NT2/D1 (cell line): ENCODE measurements at regions not wholly inside any gene's neighbourhood (a gene's known extent, or its start where the extent isn't known, plus 50 kb on each side); places are given as distances from the start of the nearest gene placed in this dataset.

Experiments used
- DNase-seq: peaks from one replicate; pipeline ENCODE4 v3.0.0-alpha.2; 2011; ENCODE audit warnings: low read depth, low spot score
- H3K27me3 ChIP-seq: 2 replicates; pipeline ENCODE4 v1.6.0; 2011; ENCODE audit warnings: mild to moderate bottlenecking; ENCODE audit not compliant: insufficient read length, insufficient read depth
- H3K36me3 ChIP-seq: 2 replicates; pipeline ENCODE4 v1.6.1; 2011; ENCODE audit warnings: mild to moderate bottlenecking, low read length, mixed read lengths; ENCODE audit not compliant: insufficient read depth, insufficient read length
- H3K4me1 ChIP-seq: 2 replicates; pipeline ENCODE4 v1.5.1; 2011; ENCODE audit not compliant: insufficient read depth, insufficient read length
- H3K4me3 ChIP-seq: 2 replicates; pipeline ENCODE4 v1.5.1; 2011; ENCODE audit warnings: low read depth; ENCODE audit not compliant: insufficient read length
- H3K9ac ChIP-seq: 2 replicates; pipeline ENCODE4 v1.6.0; 2011; ENCODE audit warnings: low read depth; ENCODE audit not compliant: insufficient read length
- H3K9me3 ChIP-seq: 2 replicates; pipeline ENCODE4 v1.5.1; 2011; ENCODE audit warnings: mild to moderate bottlenecking, low read length; ENCODE audit not compliant: insufficient read depth
- SUZ12 ChIP-seq: IDR thresholded peaks from 2 replicates; pipeline ENCODE4 v1.6.1; 2011; ENCODE audit not compliant: insufficient read length, insufficient read depth; ENCODE audit errors: extremely low read depth
- YY1 ChIP-seq: IDR thresholded peaks from 2 replicates; pipeline ENCODE4 v1.6.1; 2011; ENCODE audit not compliant: insufficient read length, insufficient read depth
- ZNF274 ChIP-seq: IDR thresholded peaks from 2 replicates; pipeline ENCODE4 v1.6.1; 2011; ENCODE audit warnings: mild to moderate bottlenecking, low read depth, low read length

DNA sequence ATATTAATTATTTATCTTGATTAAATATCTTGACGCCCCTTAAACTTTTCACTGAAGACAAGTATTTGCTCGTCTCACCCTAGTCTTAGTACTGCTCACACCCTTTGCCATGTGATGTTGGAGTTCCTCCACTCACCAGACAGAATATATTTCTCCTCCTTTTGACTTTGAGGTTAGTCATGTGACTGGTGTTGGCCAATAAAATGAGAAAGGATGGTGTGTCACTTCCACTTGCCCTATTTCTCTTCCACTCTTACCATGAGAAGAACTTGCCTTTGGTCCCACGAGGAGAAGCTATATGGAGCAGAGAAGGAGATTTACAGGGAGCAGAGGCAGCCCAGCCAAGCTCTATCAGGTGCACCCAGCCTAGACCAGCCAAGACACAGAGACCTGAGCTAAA is 64.9 kb upstream of the TAB2 start:
- no peaks in the 10 kb centered on the region for H3K27me3 ChIP-seq
- TF ChIP-seq ZNF274 (no peak), SUZ12 (no peak), YY1 (no peak)

DNA sequence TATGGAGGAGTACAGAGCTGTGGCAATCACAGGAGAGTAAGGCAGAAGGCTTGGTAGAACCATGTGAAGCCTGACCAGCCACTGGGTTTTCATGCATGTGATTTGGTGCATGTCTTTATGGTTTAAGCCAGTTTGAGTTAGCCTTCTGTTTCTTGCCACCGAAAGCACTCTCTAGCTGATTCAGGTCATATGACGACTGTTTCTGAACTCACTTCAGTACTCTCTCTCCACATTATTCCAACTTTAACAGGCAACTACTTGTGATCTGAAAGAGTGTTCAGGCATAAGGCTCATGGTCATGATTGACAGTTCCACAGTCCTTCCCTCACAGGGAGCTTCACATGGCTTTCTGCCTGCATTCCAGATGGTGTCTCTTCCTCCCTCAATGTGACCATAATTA is 63.3 kb upstream of the TAB2 start:
- H3K4me1 ChIP-seq, result no peaks in the 10 kb centered on the region
- TF ChIP-seq SUZ12, result no peak
- no peak overlapping the region for H3K4me3 ChIP-seq
- H3K36me3 ChIP-seq, result no peaks in the 10 kb centered on the region
- H3K9ac ChIP-seq, result no peak overlapping the region
- H3K9me3 ChIP-seq, result no peaks in the 10 kb centered on the region
- H3K27me3 ChIP-seq, result no peaks in the 10 kb centered on the region
- no peak for DNase-seq

More for the DNA sequence above, 64.9 kb upstream of the TAB2 start:
- no peaks in the 10 kb centered on the region for H3K4me1 ChIP-seq
- H3K9ac ChIP-seq, result no peak overlapping the region
- H3K36me3 ChIP-seq, result no peaks in the 10 kb centered on the region
- no peak for DNase-seq
- H3K4me3 ChIP-seq, result no peak overlapping the region
- no peaks in the 10 kb centered on the region for H3K9me3 ChIP-seq

DNA sequence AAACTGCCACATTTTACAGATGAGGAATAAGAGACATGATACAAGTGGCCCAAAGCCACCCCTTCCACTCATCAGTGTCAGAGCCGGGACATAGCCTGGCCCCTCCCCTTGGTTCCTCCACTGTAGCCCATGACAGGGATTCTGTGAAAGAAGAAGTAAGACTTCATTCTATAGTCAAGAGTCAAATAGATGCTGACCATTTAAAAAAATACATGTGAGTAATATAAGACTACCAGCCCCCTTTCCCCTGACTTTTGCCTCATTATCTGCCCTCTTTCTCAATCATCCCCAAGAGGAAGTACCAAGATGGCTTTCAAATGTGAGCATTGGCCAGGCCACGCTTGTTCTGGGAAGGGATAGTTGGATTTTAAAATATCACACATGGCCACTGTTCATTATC is 57.8 kb upstream of the TAB2 start:
- Histone ChIP-seq H3K36me3 (no peaks in the 10 kb centered on the region), H3K4me1 (peaks cover 2% of the 10 kb centered on the region), H3K27me3 (no peaks in the 10 kb centered on the region), H3K9me3 (no peaks in the 10 kb centered on the region), H3K4me3 (no peak overlapping the region), H3K9ac (no peak overlapping the region)
- no peak for DNase-seq
- no peak for TF ChIP-seq SUZ12

DNA sequence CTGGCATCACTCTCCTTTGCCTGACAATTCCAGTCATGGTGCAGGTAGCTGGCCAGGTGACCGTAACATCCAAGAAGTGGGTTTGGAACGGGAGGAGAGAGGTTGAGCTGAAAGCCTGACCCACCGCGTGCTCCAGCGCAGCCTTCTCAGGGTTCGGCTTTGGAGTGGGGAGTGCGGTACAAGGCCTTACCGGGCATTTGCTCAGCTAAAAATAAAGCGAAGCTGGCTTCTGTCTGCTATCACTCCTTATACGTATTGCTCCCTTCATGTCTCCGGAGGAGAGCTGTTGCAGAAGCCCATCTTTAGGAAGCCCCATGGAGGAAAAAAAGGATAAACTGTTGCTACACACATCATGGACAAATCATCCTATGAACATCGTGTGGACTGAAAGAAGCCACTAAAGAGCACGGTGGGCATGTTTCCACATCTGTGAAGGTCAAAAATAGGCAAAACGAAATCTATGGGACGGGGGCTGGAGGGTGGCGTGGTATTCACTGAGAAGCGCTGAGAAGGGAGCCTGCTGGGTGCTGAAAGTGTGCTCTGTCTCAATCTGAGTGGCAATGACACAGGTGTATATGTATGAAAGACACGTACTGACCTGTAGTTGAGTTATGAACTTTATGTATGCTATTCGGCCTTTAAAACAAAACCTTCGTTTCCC is 57.2 kb upstream of the TAB2 start:
- no peak overlapping the region for H3K9ac ChIP-seq
- H3K9me3 ChIP-seq, result no peaks in the 10 kb centered on the region
- H3K36me3 ChIP-seq, result no peaks in the 10 kb centered on the region
- H3K4me3 ChIP-seq, result no peak overlapping the region
- no peak for TF ChIP-seq ZNF274
- TF ChIP-seq SUZ12, result no peak
- TF ChIP-seq YY1, result no peak
- H3K27me3 ChIP-seq, result no peaks in the 10 kb centered on the region
- DNase-seq, result no peak
- H3K4me1 ChIP-seq, result peaks cover 3% of the 10 kb centered on the region

DNA sequence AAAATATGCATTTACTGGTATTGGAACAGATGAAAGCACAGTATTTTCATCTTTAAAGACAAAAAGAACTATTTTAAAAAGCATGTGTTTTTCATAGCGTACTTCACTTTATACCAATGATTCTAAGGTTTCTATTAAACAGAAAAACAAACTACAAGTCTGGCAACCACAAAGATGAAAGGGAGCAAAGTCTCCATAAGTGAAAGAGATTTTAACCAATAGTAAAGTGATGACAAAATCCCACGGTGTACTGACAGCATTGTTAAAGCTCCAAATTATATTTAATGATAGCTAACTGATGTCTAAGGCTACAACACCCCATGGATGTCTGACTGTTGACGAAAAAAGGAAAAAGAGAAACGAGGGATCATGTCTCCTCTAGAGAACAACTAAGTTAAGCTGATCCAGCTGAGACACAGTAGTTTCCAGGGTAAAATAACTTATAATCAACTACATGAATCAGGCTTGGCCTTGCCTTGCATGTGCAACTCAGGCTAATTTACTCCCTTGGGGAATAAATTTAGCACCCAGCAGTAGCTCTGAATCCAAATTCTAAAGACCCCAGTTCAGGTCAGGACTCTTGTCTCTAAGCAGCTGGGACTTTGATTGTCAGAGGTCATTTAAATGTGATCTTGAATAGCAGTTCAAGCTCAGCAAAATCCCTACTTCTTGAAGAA is 56.0 kb upstream of the TAB2 start:
- no peaks in the 10 kb centered on the region for H3K27me3 ChIP-seq
- peaks cover 3% of the 10 kb centered on the region for H3K4me1 ChIP-seq
- no peak for DNase-seq
- H3K9ac ChIP-seq, result no peak overlapping the region
- H3K36me3 ChIP-seq, result no peaks in the 10 kb centered on the region
- H3K4me3 ChIP-seq, result no peak overlapping the region
- no peaks in the 10 kb centered on the region for H3K9me3 ChIP-seq
- no peak for TF ChIP-seq SUZ12
- no peak for TF ChIP-seq YY1
- TF ChIP-seq ZNF274, result no peak

DNA sequence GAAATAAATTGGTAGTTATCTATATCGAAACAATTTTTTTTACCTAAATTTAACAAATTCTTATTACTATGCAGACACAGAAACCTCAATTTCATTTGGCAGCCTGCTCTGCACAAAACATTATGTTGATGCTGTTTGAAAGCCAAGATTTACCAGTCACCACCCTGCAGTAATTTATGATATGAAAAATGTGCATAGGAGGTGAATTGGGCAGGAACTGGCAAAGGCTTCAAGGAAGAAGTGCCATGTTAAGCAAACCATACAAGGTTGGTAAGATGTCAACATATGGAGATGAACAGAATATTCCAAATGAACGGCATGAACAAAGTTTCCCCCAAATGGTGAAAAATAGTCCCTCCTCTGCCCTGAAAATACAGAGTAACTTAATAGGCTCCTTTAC is 54.2 kb upstream of the TAB2 start:
- no peak overlapping the region for H3K4me3 ChIP-seq
- peaks cover 3% of the 10 kb centered on the region for H3K4me1 ChIP-seq
- no peak overlapping the region for H3K9ac ChIP-seq
- no peaks in the 10 kb centered on the region for H3K27me3 ChIP-seq
- H3K9me3 ChIP-seq, result no peaks in the 10 kb centered on the region
- DNase-seq, result no peak
- no peaks in the 10 kb centered on the region for H3K36me3 ChIP-seq
- TF ChIP-seq YY1 (no peak), ZNF274 (no peak), SUZ12 (no peak)

DNA sequence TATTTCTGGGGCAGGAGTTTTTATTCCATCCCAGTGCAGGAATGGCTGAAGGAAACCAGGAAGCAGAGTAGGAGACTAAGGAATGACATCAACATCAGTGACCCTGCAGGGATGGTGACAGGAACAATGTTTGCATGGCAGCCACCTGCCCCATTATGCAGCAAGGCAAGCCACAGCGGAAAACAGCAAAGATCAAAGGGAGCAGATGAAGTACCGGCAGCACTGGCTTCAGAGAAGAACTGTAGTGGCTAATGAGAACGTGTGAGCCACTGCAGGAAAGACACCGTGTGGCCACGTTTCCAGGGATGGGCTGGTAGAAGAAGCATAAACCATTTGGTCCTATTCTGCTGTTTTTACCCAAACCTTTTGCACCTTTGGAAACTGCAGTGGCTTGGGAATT is 52.9 kb upstream of the TAB2 start:
- Histone ChIP-seq H3K9me3 (no peaks in the 10 kb centered on the region), H3K4me3 (no peak overlapping the region), H3K36me3 (no peaks in the 10 kb centered on the region), H3K4me1 (peaks cover 3% of the 10 kb centered on the region), H3K9ac (no peak overlapping the region), H3K27me3 (no peaks in the 10 kb centered on the region)
- no peak for DNase-seq
- TF ChIP-seq ZNF274 (no peak), YY1 (no peak), SUZ12 (no peak)
